ENCODE measurements at regions not wholly inside any gene's neighbourhood (a gene's known extent, or its start where the extent isn't known, plus 50 kb on each side); places are given as distances from the start of the nearest gene placed in this dataset.

DNA sequence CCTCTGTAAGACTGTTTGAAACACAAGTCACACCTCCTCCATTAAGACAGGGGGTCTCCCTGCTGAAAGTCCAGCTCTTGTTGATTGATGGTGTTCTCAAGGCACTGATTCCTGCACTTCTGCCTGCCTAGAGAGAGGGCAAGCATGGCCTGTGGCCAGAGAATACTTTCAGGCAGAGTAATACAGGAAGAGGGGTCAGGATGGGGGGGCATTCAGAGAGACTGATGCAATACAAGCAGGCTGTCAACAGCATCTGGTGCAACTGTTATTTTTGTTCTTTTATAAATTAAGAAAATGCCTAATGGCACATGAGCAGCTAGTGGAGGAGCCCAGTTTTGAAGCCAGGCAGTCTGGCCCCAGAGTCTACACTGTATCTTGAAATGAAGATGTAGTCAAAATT, 302.2 kb downstream of the DIRAS2 start:
- DNase-seq: no peak

DNA sequence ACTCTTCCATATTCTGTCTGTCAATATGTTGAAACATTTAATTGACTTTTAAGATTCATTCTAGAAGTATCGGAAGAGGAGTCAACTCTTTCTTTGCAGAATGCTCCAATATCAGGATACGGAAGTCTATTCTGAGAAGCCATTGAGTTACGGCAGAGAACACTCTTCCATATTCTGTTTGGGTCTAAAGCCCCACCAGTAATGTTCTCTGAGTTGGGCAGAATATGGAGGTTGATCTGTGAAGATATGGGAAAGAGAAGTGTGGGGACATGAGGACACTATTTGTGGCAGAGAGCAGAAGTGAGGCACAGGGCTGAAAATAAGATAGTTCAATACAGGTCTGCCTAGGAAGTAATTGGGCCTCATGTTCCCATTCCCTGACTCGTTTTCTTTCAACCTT, 300.0 kb downstream of the DIRAS2 start:
- no peak for DNase-seq

DNA sequence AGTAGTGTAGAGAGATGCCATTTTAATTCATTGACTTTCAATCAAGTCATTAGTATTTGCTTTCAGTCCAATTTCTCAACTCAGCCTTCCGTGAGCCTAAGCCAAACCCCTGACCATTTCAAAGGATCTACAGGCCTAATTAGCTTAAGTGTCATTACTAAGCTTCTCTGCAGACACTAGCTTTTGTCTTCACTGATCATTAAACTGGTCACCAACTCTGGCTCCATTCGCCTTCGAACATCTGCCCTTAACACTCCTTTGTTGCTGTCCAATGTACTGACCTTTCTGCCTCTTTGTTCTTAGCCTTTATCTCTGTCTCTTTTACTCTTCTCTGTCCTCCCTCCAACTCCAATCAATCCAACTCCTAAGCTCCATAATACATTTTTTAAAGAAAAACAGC, 299.3 kb downstream of the DIRAS2 start:
- DNase-seq: peak in 1 of 3 experiments; percentile 63

DNA sequence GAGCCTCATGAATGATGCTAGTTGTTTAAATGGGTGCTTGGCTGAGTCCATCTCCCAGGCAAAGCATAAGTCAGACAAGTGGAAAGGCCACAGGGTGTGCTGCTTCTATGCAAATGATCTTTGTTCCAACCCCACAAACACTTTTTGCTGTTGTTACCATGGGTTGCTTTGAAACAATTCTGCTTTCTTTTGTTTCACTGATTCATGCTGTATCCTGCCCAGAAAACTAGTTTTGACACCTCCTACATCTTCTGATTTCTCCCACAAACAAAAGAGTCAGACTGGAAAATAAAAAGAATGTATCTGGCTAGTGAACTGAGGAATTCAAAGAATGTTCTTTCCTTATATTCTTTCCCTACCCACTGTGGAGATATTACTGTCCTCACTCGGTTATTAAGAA, 298.6 kb downstream of the DIRAS2 start:
- DNase-seq: no peak

DNA sequence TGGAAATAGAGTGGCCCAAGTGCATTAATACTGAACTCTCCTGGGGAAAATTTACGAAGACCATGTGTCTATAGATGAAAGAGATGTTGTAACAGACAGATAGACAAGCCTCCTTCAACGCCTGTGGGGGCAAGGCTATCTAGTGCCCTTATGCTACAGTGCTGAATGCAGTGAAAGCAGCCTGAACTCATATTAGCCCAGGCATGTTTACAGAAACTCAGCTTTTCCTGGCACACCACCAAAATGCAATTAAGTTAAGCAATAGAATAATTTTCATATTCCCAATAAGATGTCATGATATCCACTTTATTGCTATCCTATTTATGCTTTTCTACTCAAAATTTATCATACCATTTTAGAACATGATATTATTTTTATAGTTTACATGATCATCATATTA, 277.0 kb downstream of the DIRAS2 start:
- DNase-seq: peak in 2 of 3 experiments; percentile 25 to 73

DNA sequence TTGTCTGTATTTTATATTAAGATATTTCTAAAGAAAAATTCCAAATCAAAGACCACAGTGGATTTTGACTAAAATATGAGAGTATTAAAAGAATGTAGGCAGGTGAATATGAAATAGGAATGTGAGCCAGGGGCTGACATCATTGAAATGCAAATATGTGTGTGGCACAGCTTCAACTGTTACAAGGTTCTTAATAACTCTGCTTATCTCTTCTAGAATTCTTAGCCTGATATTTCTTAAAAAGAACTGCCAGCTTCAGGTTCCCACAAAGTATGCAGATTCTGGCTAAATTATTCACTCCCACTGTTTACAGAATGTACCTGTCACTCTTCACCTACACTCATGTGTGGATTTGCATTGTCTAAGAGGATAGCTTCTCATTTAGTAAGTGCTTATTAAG, 274.4 kb downstream of the DIRAS2 start:
- peak in 1 of 3 experiments; percentile 53 for DNase-seq

DNA sequence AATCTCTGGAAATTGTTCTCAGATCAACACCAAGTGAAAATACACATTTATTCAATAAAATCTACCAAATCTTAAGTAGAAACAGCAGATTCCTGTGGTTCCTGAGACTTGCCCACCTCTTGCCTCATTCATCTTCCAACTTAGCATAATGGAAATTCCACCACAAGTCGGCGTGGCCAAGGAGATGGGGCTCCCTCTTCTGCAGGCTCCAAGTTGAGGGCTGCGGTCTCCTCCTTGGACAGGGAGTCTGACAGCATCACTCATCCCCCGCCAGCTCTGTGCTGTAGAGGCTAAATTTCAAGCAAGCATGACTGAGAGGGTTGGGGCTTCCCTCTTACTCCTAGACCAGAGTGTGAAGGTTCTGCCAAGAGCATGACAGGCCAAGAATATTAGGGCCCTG, 273.7 kb downstream of the DIRAS2 start:
- DNase-seq: no peak

DNA sequence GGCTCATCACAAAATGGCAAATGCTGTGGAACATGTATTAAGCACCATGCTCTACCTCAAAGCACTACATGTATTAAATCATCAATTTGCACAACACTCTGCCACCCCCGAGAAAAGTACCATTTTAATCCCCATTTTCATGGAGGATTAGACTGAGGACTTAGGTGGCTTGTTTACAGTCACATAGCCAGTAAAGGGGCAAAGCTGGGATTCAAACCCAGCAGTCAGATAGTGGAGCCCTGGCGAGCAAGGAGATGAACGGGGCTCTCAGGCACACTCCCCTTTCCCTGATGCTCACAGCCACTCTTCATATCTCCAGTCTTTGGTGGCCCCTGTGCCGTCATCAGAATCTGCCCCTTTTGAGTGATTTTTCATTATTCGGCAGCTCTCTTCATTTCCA, 262.9 kb downstream of the DIRAS2 start:
- no peak for DNase-seq

DNA sequence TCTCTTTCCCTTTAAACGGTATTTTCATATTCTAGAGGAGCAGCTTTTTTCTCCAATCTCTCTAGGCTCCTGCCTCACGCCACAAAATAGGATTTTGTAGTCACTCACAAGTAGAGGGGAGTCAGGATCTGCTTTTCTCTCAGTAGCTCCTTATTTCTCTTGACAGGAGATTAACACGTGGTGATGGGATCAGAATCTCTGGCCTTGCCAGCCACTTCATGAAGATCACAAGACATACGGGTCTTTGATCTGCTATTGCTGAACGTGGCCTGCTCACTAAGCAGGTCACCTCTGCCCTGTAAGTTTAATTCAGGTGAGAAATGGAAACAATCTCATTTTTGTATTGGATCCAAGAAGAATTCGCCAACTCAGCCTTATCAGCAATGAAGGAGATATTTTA, 257.5 kb downstream of the DIRAS2 start:
- no peak for DNase-seq

DNA sequence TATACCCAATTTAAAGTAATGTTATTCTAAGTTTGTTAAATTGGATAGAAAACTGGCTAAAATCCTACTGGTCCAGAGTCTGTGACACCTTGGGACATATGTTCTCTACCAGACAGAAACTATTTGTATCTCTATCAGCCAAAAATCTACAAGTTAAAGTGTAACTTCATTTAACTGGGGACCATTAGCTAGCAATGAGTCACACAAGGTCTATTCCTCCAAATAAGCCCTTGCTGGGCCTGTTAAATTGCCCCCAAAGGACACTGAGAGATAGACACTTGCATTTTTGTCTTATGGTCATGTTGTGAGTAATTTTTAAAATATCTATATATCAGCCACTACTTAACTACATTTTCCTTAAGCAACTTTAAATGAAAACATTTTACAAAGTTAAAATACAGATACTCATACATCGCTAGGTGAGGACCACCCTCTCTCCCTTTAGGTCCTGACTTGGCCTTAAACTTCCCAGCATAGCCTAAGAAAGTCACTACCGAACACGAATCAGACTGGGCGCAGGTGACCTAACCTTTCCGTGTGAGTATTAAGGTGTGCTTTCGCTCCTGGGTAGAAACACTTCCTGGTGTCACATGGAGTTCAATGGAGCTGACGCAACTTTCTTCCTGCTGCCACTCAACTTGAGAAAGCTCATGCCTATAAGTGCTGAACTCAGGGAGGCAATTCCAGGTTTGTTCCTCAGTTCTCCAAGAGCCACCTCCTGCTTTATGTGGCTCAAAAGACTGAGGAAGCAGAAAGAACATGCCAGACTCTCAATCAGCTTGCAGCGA, 249.1 kb downstream of the DIRAS2 start:
- DNase-seq: no peak

DNA sequence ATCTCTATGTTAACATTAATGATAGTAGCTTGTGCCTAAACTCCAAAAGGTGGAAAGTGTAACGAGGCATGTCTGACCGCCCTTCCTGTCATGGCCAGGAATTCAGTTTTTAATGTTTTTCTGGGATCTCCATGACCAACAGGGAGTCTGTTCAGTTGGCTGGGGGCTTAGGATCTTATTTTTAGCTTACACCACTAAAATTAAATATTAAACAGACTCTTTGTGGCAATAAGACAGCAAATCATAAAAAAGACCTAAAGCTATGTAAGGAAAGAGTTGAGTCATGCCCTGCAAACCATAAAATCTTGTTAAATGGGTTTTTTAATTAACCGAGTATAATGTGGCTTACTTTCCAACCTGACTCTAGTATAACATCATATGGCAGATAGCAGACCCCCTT, 247.8 kb downstream of the DIRAS2 start:
- DNase-seq: no peak

DNA sequence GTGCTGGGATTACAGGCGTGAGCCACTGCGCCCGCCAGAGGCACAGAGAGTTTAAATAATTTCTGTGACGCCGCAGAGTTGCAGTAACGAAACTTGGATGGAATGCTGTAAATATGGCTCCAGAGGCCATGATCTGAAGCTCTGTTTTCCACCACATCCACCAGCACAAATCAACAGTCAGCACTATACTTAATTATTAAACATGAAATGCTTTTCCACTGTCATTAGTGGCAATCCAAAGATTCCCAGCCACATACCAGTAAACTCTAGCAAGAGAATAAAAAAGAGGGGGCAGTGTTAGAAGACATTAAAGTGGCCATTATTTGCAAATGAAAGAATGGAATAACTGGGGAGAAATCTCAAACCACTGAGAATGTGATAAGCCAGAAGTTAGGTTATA, 242.5 kb downstream of the DIRAS2 start:
- no peak for DNase-seq

DNA sequence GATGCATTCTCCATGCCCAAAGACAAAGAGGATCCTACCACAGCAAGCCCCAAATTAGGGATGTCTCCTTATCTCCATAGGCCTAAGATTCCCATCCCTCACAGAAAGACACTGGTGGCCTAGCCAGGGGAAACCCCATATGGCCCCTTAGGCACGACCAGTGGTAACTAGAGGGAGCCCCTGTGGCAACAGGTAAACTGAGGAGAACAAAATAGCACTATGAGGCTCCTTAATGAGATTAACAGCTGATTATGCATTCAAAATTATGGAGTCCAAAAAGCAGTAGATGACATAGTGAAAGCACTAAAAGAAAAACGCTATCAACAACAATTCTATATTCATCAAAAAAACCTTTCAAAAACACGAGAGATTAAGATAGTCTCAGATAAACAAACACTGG, 234.0 kb downstream of the DIRAS2 start:
- DNase-seq: no peak

DNA sequence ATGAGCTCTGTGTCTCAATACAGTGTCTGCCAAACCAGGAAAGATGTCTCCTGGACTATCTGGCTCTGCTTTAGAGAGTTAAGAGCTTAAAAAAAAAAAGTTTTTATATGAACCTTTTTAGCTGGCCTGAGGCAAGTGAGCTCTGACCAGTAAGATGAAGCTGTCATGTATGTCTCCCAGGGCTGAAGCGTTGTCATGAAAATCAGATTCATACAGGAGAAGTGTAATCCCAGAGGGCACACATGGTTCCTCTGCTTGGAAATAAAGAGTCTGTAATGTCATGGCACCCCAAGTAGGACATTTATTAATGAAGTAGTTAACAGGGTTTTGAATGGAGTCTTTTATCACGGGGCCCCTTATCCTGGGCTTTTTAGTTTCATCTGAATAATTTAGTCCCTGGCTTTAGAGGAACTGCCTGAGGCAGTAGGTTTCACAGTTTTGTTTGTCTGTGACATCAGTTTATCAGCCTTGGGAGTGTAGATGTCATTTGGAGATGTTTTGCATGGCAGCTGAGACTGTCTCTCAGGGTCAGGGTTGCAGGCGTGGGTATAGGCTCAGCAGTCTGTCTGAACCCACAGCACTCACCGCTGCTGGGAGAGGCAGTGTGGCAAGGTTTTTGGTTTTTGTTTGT, 223.3 kb downstream of the DIRAS2 start:
- DNase-seq: no peak

DNA sequence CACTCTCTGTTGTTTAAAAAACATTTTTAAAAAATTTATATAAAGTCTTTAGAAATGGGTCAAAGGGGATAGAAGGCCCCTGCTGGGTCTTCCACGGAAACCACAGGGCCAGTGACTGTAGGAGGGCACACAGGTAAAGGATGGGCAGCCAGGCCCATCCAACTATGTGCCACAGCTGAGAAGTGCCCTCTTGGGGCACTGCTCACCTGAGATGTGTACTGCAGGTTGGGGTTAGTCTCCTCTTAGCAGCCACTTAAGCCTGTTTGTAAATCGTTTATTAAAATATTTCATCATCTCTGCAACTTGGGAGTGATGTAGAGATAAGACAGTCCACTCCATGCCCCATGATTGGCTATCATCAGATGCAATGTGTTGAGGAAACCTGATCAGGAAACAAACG, 222.4 kb downstream of the DIRAS2 start:
- DNase-seq: no peak

DNA sequence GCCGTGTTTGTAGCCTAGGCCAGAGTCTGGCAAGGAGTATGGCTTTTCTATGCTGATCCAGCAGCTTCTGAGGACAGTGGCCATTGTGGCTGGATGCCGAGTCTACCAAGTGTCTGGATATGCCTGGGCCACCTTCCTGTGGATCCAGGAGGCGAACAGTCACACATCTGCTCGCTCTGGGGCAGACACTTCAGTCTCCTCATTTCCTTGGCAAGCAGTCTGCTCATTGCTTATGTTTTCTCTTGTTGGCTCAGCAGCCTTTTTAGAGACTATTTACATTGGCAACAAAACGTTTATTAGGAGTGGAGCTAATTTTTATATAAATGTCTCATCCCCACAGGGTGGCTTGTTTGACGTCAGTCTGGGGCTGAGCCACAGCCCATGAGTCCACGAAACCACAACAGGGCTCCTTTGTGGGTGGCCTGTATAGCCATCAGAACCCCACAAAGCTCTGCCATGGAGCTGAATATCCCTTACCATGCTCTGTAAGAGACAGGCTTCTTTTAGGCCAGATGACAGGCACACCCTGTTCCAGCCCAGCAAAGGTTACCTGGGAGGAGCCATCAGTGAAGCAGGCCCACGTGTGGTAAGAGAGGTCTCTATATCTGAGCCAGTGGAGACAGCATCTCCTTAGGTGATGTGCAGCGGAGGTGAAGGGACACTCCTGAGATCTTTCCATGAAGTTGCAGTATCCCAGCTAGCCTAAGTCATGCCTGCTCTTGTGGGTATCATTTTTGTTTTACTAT, 221.7 kb downstream of the DIRAS2 start:
- peak in 1 of 3 experiments; percentile 35 for DNase-seq

DNA sequence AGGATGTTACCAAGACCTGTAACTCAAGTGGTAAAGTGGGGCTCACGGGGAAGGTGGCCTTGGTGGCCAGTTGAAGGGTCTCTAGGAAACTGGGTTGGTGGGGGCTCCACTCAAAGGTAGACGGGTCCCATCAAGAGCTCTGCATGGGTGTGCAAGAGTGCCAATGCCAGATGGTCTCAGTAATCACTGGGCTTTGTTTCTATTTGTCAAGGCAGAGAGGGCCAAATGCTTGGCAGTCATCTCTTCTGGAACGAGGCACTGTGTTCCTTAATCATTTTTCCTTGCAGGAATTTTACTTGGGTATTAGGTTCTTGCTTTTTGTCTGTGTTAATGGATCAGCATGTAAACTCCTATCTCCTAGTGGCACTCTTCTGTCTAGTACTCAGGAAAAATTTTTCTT, 220.8 kb downstream of the DIRAS2 start:
- no peak for DNase-seq

DNA sequence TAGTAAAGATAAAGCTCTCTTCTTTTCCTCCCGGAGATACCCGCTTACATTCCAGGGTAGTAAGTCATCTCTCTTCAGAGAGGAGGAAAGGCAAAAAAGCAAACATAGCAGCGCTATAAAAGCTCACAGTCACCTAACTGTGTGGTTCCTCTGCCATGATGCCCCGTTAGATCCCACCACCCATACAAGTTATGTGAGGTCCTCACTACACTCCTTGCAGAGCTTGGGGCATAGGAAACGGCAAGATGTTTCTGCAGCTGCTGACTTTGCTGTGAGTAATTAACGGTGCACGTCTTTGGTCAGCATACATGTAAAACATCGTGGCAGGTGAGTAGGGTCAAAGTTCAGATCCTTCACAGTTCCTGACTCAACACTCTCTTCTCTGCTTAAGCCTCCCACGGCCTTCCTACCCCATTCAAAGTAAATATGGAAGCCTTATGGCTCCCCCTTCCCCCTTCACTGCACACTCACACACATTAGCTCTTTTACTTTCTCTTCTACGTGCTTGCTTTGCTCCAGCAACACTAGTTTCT, 218.9 kb downstream of the DIRAS2 start:
- DNase-seq: no peak

DNA sequence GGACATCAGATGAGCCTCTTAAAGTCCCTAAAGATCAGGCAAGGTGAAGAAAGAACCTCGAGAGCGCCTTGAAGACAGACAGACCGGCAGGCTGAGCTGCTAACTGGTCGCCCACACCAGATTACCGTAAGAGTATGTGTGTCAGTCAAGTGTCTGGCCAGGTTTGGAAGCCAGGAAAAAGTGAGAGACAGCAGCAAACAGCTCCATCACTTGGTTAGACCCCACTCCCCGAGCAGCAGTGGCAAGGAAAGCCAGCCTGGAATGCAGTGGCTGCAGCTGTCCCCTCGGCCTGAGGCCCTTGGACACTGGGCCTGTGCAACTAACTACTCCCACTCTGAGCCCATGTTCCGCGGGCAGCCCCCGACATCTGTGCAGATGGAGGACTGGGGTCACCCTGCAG, 214.1 kb downstream of the DIRAS2 start:
- no peak for DNase-seq

DNA sequence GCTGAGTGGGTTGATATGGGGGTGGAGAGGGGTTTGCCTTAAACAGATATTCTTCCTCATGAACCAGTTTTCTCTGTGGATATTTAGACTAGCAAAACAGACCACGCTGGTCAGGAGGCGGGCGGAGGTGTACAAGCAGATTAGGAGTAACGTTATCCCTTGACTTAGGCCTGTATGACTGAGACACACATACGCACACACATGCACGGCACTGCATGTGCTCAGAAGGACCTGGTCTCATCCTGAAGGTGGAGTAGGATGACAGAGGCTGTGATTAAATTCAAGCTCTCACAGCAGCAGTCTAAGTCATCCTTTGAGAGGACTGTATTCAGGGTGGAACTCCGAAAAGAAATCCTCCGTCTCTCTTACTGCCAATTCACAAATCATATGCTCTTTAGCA, 209.7 kb downstream of the DIRAS2 start:
- peak; percentile 15 to 72 (median 48) for DNase-seq

DNA sequence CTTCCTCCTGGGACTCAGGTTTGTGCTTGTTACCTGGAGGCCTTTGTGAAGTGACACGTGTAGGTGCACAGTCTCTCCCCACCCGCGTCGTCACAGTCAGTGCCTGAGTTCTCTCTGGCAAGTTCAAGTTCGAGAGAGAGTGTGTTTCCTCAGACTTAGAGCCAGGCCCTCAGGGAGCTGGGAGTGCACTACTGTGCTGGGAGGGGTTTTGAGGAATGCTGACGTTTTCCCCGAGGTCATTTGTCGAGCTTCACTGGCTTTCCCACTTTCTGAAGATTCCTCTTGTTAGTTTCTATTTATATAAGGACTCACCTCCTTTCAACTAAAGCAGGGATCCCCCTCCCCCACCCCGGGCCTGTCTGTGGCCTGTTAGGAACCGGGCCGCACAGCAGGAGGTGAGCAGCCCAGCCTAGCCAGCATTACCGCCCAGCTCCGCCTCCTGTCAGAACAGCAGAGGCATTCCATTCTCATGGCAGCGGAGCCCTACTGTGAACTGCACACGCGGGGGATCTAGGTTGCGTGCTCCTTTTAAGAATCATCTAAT, 209.2 kb downstream of the DIRAS2 start:
- peak; percentile 65 to 77 (median 68) for DNase-seq

DNA sequence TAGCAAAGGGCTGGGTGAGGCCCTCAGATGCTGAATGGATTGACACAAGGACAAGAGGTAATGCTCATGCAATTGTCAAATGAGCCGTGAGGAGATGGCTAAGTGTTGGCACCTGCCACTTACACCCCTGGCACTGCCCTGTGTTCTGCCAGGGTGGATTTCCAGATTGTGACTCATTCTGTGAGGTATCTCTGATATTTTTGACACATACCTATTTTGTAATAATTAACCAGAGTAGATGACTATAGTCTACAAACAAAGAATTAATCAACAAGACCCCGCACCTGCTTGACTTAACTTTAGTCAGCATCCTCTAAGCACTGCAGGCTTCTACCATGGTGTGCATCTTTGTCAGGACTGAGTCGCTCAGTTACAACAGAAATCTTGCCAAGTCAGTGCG, 200.8 kb downstream of the DIRAS2 start:
- DNase-seq: peak; percentile 47 to 95 (median 83)

DNA sequence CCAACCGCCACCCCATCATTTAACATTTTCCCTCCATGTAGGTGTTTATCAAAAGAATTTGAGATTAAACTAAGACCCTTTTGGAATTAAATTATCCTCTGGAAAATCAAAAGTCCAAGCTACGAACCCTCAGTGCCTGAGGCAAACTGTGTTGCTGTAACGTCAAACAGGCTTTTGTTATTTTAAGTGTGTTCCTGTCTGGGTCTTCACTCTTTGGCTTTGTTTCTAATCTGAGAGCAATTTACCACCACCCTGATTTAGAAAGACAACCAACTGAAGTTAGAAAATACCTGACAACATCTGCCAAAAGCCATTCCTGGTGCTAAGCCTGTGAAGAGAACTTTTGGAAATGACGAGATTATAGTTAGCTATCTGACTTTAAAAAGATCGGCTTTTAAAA, 199.9 kb downstream of the DIRAS2 start:
- DNase-seq: peak in 1 of 3 experiments; percentile 46

Measured in NCI-H1417 (cell line).